ENCODE measurements at regions not wholly inside any gene's neighbourhood (a gene's known extent, or its start where the extent isn't known, plus 50 kb on each side); places are given as distances from the start of the nearest gene placed in this dataset.

DNA sequence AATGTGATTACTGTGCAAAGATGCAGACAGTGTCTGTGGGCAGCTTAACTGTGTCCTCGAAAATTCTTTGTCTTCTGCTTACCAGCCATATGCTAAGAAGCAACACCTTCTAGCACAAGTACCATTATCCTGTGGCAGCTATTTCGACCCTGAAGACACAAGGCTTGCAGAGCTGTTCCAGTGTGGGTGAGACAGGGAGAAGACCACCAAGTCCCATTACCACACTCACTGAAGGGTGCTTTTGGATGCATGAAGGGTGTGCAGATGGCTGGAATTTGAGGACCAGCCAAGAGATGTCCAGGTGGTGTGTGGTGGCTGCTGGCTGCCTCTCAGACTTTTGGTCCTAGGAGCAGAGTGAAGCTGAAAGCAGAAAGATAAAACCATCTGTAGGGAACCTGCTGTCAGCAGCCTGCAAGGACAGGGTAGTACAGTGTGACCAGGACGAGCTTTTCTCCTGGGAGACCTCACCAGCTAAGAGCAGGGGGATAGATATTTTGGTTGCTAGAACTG is 161.8 kb downstream of the ICE1 start:
- H3K27ac Mint-ChIP-seq, result no peak overlapping the region
- H3K9me3 Mint-ChIP-seq, result no peaks in the 10 kb centered on the region
- H3K36me3 Mint-ChIP-seq, result no peaks in the 10 kb centered on the region
- DNase-seq, result no peak
- H3K4me1 Mint-ChIP-seq, result no peaks in the 10 kb centered on the region
- H3K4me3 Mint-ChIP-seq, result no peak overlapping the region
- H3K27me3 Mint-ChIP-seq (ENCODE audit: low read depth in 3 of 3), result peaks cover 4 to 8% (median 4%) of the 10 kb centered on the region in 3 donors

DNA sequence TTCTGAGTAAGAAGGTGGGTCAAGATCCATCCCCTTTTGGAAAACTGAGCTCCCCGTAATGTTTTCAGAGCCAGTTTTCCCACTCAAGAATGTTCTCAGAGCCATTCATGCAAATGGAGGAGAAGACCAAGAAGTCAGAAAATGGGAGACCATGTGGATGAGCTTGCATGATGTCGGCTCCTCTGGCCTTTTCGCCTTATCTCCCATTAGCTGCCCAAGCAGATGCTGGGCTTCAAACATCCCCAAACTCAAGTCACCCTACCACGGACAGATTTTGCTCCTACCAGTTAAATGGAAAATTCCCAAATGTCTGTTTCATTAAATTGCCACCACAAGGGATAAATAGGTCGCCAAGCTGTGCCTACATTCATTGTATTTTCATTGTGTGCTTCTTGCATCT is 161.4 kb downstream of the ICE1 start:
- no peaks in the 10 kb centered on the region for H3K9me3 Mint-ChIP-seq
- no peak overlapping the region for H3K27ac Mint-ChIP-seq
- no peak overlapping the region for H3K4me3 Mint-ChIP-seq
- no peak for DNase-seq
- H3K27me3 Mint-ChIP-seq (ENCODE audit: low read depth in 3 of 3), result peaks cover 3 to 5% (median 3%) of the 10 kb centered on the region in 3 donors
- H3K36me3 Mint-ChIP-seq, result no peaks in the 10 kb centered on the region
- no peaks in the 10 kb centered on the region for H3K4me1 Mint-ChIP-seq

GRCh38 chr5:5583023-5583765 is 160.7 kb downstream of the ICE1 start:
- no peaks in the 10 kb centered on the region for H3K9me3 Mint-ChIP-seq

DNA sequence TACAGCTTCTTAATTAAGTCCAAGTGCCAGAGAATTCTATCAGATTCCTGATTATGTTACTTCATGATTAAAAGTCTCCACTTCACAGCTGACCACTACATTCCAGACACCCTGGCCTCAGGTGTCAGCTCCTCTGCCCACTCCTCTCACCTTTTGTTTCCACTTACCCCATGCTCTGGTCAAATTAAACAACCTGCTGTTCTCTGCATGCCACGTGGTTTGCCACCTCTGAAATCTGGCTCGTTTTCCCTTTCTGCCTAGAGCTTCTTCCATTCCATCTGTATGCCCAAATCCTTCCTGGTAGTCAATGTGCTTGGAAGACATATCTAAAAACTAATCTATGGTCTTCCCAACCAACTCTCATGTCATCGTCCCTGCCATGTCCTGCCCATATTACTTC is 158.6 kb downstream of the ICE1 start:
- Mint-ChIP-seq H3K4me3 (no peak overlapping the region), H3K36me3 (no peaks in the 10 kb centered on the region), H3K4me1 (no peaks in the 10 kb centered on the region), H3K27ac (no peak overlapping the region), H3K9me3 (no peaks in the 10 kb centered on the region), H3K27me3 (ENCODE audit: low read depth in 3 of 3) (peaks cover 3 to 6% (median 5%) of the 10 kb centered on the region in 3 donors)
- DNase-seq, result no peak

More at GRCh38 chr5:5583023-5583765, 160.7 kb downstream of the ICE1 start:
- no peaks in the 10 kb centered on the region for H3K4me1 Mint-ChIP-seq
- H3K4me3 Mint-ChIP-seq, result no peak overlapping the region
- H3K27ac Mint-ChIP-seq, result no peak overlapping the region
- no peaks in the 10 kb centered on the region for H3K36me3 Mint-ChIP-seq
- no peak for DNase-seq
- peaks cover 3 to 5% (median 3%) of the 10 kb centered on the region in 3 donors for H3K27me3 Mint-ChIP-seq (ENCODE audit: low read depth in 3 of 3)

- H3K4me3 Mint-ChIP-seq, result no peak overlapping the region
- H3K4me1 Mint-ChIP-seq, result no peaks in the 10 kb centered on the region
- no peak overlapping the region for H3K27ac Mint-ChIP-seq
- peaks cover 3 to 7% (median 6%) of the 10 kb centered on the region in 3 donors for H3K27me3 Mint-ChIP-seq (ENCODE audit: low read depth in 3 of 3)
- peaks cover 0 to 2% (median 0%) of the 10 kb centered on the region in 6 donors for H3K9me3 Mint-ChIP-seq
- no peaks in the 10 kb centered on the region for H3K36me3 Mint-ChIP-seq
- no peak for DNase-seq
These were observed 154.3 kb downstream of the ICE1 start for GRCh38 chr5:5576744-5577143.

GRCh38 chr5:5575461-5575860 is 153.0 kb downstream of the ICE1 start:
- H3K4me3 Mint-ChIP-seq, result no peak overlapping the region
- H3K36me3 Mint-ChIP-seq, result no peaks in the 10 kb centered on the region
- no peak for DNase-seq
- H3K4me1 Mint-ChIP-seq, result no peaks in the 10 kb centered on the region
- peaks cover 3 to 7% (median 6%) of the 10 kb centered on the region in 3 donors for H3K27me3 Mint-ChIP-seq (ENCODE audit: low read depth in 3 of 3)
- H3K9me3 Mint-ChIP-seq, result peaks cover 0 to 3% (median 0%) of the 10 kb centered on the region in 6 donors
- H3K27ac Mint-ChIP-seq, result no peak overlapping the region

DNA sequence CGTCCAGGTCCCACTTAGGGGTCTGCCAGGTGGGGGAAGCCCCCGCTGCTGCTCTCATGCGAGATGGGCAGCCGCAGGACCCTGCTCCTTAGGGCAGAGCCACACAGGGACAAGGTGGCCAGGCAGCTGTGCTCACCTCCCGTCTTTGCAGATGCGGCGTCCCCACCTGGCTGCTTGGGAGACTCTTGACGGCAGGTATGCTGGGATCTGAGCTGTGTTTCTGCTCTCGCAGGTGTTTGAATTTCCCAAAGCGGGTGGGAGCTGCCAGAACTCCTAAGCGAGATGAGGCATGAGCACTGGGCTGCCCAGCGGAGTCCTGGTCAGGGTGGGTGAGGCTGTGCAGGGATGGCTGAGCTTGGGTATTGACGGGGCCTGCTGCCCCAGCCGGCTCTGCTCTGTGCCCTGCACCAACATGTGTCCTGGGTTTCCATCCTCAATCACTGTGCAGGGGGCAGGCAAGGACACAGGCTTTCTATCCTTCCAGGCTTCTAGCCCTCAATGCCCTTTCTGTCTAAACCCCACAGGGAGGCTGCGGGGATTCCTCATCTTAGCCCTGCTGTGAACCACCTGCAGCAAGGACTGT is 151.4 kb downstream of the ICE1 start:
- H3K4me3 Mint-ChIP-seq, result no peak overlapping the region
- H3K9me3 Mint-ChIP-seq, result peaks cover 0 to 5% (median 0%) of the 10 kb centered on the region in 6 donors
- DNase-seq, result no peak
- H3K27me3 Mint-ChIP-seq (ENCODE audit: low read depth in 3 of 3), result peaks cover 3 to 6% (median 4%) of the 10 kb centered on the region in 3 donors
- H3K36me3 Mint-ChIP-seq, result no peaks in the 10 kb centered on the region
- no peak overlapping the region for H3K27ac Mint-ChIP-seq
- no peaks in the 10 kb centered on the region for H3K4me1 Mint-ChIP-seq

DNA sequence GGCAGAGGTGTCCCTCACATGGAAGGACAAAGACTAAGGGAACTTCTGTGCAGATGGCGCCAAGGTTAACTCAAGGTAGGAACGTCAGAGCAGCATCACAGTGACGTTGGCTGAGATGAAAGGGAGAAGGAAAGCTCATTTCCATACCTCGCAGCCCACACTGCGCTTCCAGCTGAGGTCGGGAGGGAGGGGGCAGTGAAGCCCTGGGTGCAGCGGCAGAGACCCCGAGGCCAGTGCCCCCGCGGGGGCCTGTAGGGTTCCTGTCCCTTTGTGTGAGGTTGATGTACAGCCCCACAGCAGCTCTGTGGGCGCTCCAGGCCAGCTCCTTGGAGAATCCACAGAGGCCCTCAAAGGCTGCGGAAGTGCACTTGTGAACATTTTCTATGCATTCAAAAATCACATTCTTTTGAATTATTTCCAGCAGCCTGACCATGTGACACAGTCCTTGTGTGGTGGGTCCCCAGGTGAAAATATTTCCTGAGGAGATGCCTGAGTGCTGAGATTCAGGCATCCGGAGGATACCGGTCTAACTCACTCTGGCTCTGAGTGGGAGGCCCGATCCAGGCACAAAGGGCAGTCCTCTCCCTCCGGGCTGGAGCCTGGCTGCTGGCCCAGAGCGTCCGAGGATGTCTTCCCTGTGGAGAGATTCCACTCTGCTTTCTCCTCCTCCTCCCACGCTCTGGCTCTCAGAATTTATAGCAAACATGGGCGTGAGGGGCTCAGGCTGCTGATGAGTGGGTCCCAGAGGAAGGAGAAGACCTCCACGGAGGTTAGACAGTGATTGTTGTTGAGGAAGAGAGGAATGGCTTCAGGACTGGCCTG is 150.7 kb downstream of the ICE1 start:
- Mint-ChIP-seq H3K27me3 (ENCODE audit: low read depth in 3 of 3) (peaks cover 4 to 6% (median 5%) of the 10 kb centered on the region in 3 donors), H3K27ac (no peak overlapping the region), H3K36me3 (no peaks in the 10 kb centered on the region), H3K4me1 (no peaks in the 10 kb centered on the region), H3K9me3 (peaks cover 0 to 5% (median 0%) of the 10 kb centered on the region in 6 donors), H3K4me3 (no peak overlapping the region)
- DNase-seq, result no peak

DNA sequence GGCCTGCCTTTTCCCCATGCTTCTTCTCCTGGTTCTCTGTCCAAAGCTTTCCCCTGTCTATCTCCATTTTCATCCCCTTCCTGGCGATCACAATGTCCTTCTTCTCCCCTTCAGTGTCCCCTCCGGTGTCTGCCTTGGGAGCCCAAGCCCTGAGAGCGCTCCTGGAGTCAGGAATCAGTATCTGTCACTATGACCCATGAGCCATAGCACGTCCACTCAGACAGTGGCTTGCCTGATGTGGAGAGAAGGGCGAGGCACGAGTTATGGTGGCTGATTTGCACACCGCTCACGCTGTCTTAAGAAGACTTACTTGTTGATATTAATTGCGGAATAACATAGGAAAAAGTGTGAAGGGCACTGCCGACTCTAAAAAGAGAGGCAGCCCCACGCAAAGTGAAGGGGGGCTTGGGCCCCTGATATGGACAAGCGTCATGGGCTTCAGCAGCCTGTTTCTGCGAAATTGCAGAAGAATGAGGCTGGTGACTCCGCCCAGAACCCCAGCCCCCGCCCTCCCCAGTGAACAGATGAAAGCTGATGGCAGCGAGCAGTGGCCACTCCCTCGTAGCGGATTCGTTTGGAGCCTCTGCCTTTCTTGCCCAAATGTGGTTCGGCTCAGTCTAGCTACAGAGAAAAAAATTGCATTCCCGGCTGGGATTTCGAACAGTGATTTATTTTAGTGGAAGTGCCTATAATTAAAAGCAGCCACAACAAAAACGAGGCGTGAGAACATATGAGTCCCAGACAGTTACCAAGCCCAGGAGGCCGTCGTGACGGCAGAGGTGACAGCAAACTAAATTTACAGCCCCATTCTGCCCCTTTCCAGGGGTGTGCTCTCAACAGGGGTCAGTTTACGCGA is 149.8 kb downstream of the ICE1 start:
- H3K9me3 Mint-ChIP-seq, result peaks cover 0 to 5% (median 0%) of the 10 kb centered on the region in 6 donors
- no peak for DNase-seq
- peaks cover 3 to 9% (median 5%) of the 10 kb centered on the region in 3 donors for H3K27me3 Mint-ChIP-seq (ENCODE audit: low read depth in 3 of 3)
- no peak overlapping the region for H3K4me3 Mint-ChIP-seq
- no peaks in the 10 kb centered on the region for H3K4me1 Mint-ChIP-seq
- no peaks in the 10 kb centered on the region for H3K36me3 Mint-ChIP-seq
- no peak overlapping the region for H3K27ac Mint-ChIP-seq

DNA sequence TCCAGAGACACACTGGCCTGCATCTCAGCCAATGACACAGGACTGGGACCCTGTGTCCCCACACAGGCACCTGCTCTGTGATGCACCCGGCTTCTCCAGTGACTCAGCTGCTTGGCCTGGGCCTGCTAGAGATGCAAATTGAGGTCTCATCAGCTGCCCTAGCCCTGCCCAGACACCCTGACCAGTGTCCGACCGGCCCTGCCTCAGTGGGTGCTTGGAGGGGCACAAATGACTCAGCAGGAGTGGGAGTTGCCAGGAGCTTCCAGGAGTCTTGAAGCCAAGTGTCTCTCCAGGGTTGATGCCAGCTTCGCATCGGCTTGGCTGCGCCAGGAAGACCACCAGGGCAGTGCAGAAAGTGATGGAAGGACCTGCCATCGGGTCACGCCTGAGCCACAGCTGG is 148.2 kb downstream of the ICE1 start:
- Mint-ChIP-seq H3K27me3 (ENCODE audit: low read depth in 3 of 3) (peaks cover 2 to 7% (median 2%) of the 10 kb centered on the region in 3 donors), H3K27ac (no peak overlapping the region), H3K4me3 (no peak overlapping the region), H3K9me3 (peaks cover 0 to 5% (median 0%) of the 10 kb centered on the region in 6 donors), H3K4me1 (no peaks in the 10 kb centered on the region), H3K36me3 (no peaks in the 10 kb centered on the region)
- DNase-seq, result no peak

DNA sequence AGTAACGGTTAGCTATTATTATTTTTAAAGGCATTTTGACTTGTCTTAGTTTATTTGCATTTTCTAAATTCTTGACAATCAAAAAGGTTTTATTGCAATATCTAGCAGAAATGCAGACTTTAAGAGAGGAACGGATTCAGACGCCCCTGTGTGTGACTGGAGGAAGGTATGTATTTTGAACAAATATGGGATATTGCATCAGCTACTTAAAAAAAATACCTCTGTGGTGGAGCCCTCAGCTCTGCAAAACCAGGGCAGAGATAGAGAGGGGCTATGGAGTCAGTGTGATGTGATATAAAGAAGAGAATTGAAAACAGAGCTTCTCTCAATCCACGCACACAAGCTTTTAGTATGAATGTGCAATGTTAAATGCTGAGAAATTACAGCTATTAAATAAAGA is 142.4 kb downstream of the ICE1 start:
- peaks cover 0 to 10% (median 9%) of the 10 kb centered on the region in 3 donors for H3K27me3 Mint-ChIP-seq (ENCODE audit: low read depth in 3 of 3)
- H3K4me3 Mint-ChIP-seq, result no peak overlapping the region
- no peaks in the 10 kb centered on the region for H3K4me1 Mint-ChIP-seq
- H3K36me3 Mint-ChIP-seq, result no peaks in the 10 kb centered on the region
- no peak for DNase-seq
- peaks cover 0 to 2% (median 0%) of the 10 kb centered on the region in 6 donors for H3K9me3 Mint-ChIP-seq
- H3K27ac Mint-ChIP-seq, result no peak overlapping the region

DNA sequence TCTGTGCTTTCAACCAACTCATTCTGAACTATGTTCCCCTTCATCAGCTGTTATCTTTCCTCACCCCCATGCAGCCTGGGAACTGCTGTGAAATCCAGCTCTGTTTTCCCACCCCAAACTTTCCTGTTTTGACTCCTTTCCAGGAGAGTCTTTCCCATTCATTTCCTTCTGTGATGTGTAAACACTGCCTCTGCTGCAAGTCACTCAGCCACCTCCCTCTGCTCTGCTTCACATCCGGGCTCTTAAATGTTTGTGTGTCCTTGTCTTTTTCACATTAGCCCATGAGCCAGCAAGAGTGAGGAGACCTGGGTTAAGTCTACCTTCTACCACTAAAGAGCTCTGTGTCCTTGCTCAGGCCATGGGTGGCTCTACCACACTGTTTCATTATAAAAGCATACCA is 137.5 kb downstream of the ICE1 start:
- no peaks in the 10 kb centered on the region for H3K9me3 Mint-ChIP-seq
- H3K4me1 Mint-ChIP-seq, result no peaks in the 10 kb centered on the region
- no peak overlapping the region for H3K4me3 Mint-ChIP-seq
- no peak overlapping the region for H3K27ac Mint-ChIP-seq
- H3K27me3 Mint-ChIP-seq (ENCODE audit: low read depth in 3 of 3), result peaks cover 2 to 5% (median 2%) of the 10 kb centered on the region in 3 donors
- no peaks in the 10 kb centered on the region for H3K36me3 Mint-ChIP-seq
- no peak for DNase-seq
